WTC11 (cell line): ENCODE measurements at regions not wholly inside any gene's neighbourhood (a gene's known extent, or its start where the extent isn't known, plus 50 kb on each side); places are given as distances from the start of the nearest gene placed in this dataset.
A peak's percentile ranks its signal among the peaks of the same experiment; 100 is the strongest.

ENCODE experiments used
- ATAC-seq: fragments of 200-7000 bp; cut with Tn5 transposase; 2 replicates; pipeline ENCODE4 v1.10.0; 2021; ENCODE audit warnings: mild to moderate bottlenecking, moderate library complexity
- CTCF ChIA-PET: fragments of 300-600 bp; sonication (Branson Sonifier 250); formaldehyde crosslinking; loops from one replicate; lab custom pipeline; 2021; ENCODE audit warnings: antibody characterized with exemption; lab: Charles Lee
- POLR2A ChIA-PET: fragments of 350-600 bp; sonication (Branson Sonifier 250); formaldehyde crosslinking; loops from one replicate; lab custom pipeline; 2021; ENCODE audit warnings: antibody characterized with exemption; lab: Charles Lee
- DNase-seq: peaks from one replicate; pipeline ENCODE4 v3.0.0; 2021; ENCODE audit warnings: low spot score
- H3K27ac Mint-ChIP-seq: 2 replicates; pipeline ENCODE4 v1.8.0; 2021; ENCODE audit warnings: mixed read lengths
- H3K27me3 Mint-ChIP-seq: 2 replicates; pipeline ENCODE4 v1.8.0; 2021; ENCODE audit warnings: low read depth, mild to moderate bottlenecking, moderate library complexity, mixed read lengths
- H3K36me3 Mint-ChIP-seq: 2 replicates; pipeline ENCODE4 v1.8.0; 2021; ENCODE audit warnings: mixed read lengths
- H3K4me1 Mint-ChIP-seq: 2 replicates; pipeline ENCODE4 v1.8.0; 2022; ENCODE audit warnings: mixed read lengths
- H3K4me3 Mint-ChIP-seq: 2 replicates; pipeline ENCODE4 v1.8.0; 2021; ENCODE audit warnings: mild to moderate bottlenecking, moderate library complexity, mixed read lengths
- H3K9me3 Mint-ChIP-seq: 2 replicates; pipeline ENCODE4 v1.8.0; 2021; ENCODE audit warnings: mixed read lengths
- AR ChIP-seq: fragments of 250-450 bp; sonication (Bioruptor Pico); IDR thresholded peaks from 2 replicates; pipeline ENCODE4 v1.9.0; 2021; ENCODE audit warnings: mild to moderate bottlenecking
- ATF1 ChIP-seq: sonication (generic); formaldehyde crosslinking; IDR thresholded peaks from 2 replicates; pipeline ENCODE4 v1.8.1; 2023; ENCODE audit warnings: mild to moderate bottlenecking, moderate library complexity, missing genetic modification reagents
- CDX4 ChIP-seq: fragments of 250-450 bp; sonication (Bioruptor Pico); IDR thresholded peaks from 2 replicates; pipeline ENCODE4 v1.9.0; 2021; ENCODE audit warnings: moderate library complexity, mild to moderate bottlenecking, inconsistent platforms, borderline replicate concordance
- ETV6 ChIP-seq: sonication (generic); formaldehyde crosslinking; IDR thresholded peaks from 2 replicates; pipeline ENCODE4 v1.8.1; 2022; ENCODE audit warnings: mild to moderate bottlenecking, missing genetic modification reagents
- GRHL2 ChIP-seq: fragments of 250-450 bp; sonication (Bioruptor Pico); IDR thresholded peaks from 2 replicates; pipeline ENCODE4 v1.8.0; 2022; ENCODE audit warnings: mild to moderate bottlenecking, moderate library complexity; ENCODE audit not compliant: insufficient replicate concordance, severe bottlenecking
- GTF2I ChIP-seq: fragments of 250-450 bp; sonication (Bioruptor Pico); conservative IDR thresholded peaks from 2 replicates; pipeline ENCODE4 v1.4.0; 2021; ENCODE audit warnings: mild to moderate bottlenecking
- IRF2 ChIP-seq: sonication (generic); formaldehyde crosslinking; IDR thresholded peaks from 2 replicates; pipeline ENCODE4 v1.8.0; 2022; ENCODE audit warnings: low read depth, missing genetic modification reagents, borderline replicate concordance
- MAX ChIP-seq: sonication (generic); formaldehyde crosslinking; IDR thresholded peaks from 2 replicates; pipeline ENCODE4 v1.8.0; 2022; ENCODE audit warnings: mild to moderate bottlenecking, missing genetic modification reagents
- NFATC4 ChIP-seq: fragments of 250-450 bp; sonication (Bioruptor Pico); IDR thresholded peaks from 2 replicates; pipeline ENCODE4 v1.9.0; 2021; ENCODE audit warnings: mild to moderate bottlenecking
- PREB ChIP-seq: sonication (generic); formaldehyde crosslinking; IDR thresholded peaks from 2 replicates; pipeline ENCODE4 v1.8.1; 2022; ENCODE audit warnings: mild to moderate bottlenecking, missing genetic modification reagents, moderate library complexity, borderline replicate concordance
- SMAD3 ChIP-seq: sonication (generic); formaldehyde crosslinking; IDR thresholded peaks from 2 replicates; pipeline ENCODE4 v1.8.0; 2022; ENCODE audit warnings: missing genetic modification reagents, mild to moderate bottlenecking, borderline replicate concordance
- SMAD4 ChIP-seq: sonication (generic); formaldehyde crosslinking; IDR thresholded peaks from 2 replicates; pipeline ENCODE4 v1.8.0; 2022; ENCODE audit warnings: mild to moderate bottlenecking, missing genetic modification reagents
- SP1 ChIP-seq: sonication (generic); formaldehyde crosslinking; conservative IDR thresholded peaks from 2 replicates; pipeline ENCODE4 v1.8.1; 2022; ENCODE audit warnings: missing genetic modification reagents
- ZMAT4 ChIP-seq: fragments of 250-450 bp; sonication (Bioruptor Pico); IDR thresholded peaks from 2 replicates; pipeline ENCODE4 v1.9.0; 2021; ENCODE audit warnings: mild to moderate bottlenecking
- ZNF138 ChIP-seq: sonication (generic); formaldehyde crosslinking; conservative IDR thresholded peaks from 2 replicates; pipeline ENCODE4 v1.8.1; 2022; ENCODE audit warnings: mild to moderate bottlenecking, moderate library complexity, missing genetic modification reagents
- ZNF416 ChIP-seq: fragments of 250-450 bp; sonication (Bioruptor Pico); IDR thresholded peaks from 2 replicates; pipeline ENCODE4 v1.9.0; 2021; ENCODE audit warnings: mild to moderate bottlenecking, inconsistent platforms
- ZNF532 ChIP-seq: fragments of 250-450 bp; sonication (Bioruptor Pico); IDR thresholded peaks from 2 replicates; pipeline ENCODE4 v1.9.0; 2021; ENCODE audit warnings: mild to moderate bottlenecking, borderline replicate concordance

GRCh38 chr10:8233832-8234259 lies 179.4 kb downstream of the GATA3 start:
- Mint-ChIP-seq H3K4me1 (no peaks in the 10 kb centered on the region), H3K9me3 (no peaks in the 10 kb centered on the region), H3K27me3 (no peaks in the 10 kb centered on the region; the same call in 1 of the 2 replicates), H3K27ac (no peak overlapping the region), H3K4me3 (no peak overlapping the region), H3K36me3 (no peaks in the 10 kb centered on the region)
- CTCF ChIA-PET = no interaction called here
- DNase-seq (no peak), ATAC-seq (no peak)
- POLR2A ChIA-PET = no interaction called here
- TF ChIP-seq PREB (CRISPR knock-in tag) = no peak
- TF ChIP-seq CDX4 = no peak
- no peak for TF ChIP-seq ZNF532 (CRISPR knock-in tag)
- TF ChIP-seq AR = no peak
- TF ChIP-seq ZNF416 (CRISPR knock-in tag) = no peak
- TF ChIP-seq SMAD3 (CRISPR knock-in tag) = no peak
- no peak for TF ChIP-seq GTF2I (CRISPR knock-in tag)

GRCh38 chr10:8235253-8236027 lies 181.0 kb downstream of the GATA3 start:
- Mint-ChIP-seq H3K4me1 (no peaks in the 10 kb centered on the region), H3K36me3 (no peaks in the 10 kb centered on the region), H3K27me3 (no peaks in the 10 kb centered on the region; the same call in 1 of the 2 replicates), H3K4me3 (no peak overlapping the region), H3K9me3 (no peaks in the 10 kb centered on the region), H3K27ac (no peak overlapping the region)
- peak; percentile 32 for DNase-seq
- ChIA-PET CTCF (interaction anchor here (0.6 to 0.7 kb wide), 2 partner anchors 67 to 387 kb away, joined by 3 read pairs; no protein-coding TSS in a partner anchor), POLR2A (no interaction called here)
- peak; percentile 87 for ATAC-seq
- no peak for TF ChIP-seq ZMAT4 (CRISPR knock-in tag)
- no peak for TF ChIP-seq ETV6 (CRISPR knock-in tag)
- TF ChIP-seq ZNF138 = no peak
- TF ChIP-seq IRF2 (CRISPR knock-in tag) = no peak
- no peak for TF ChIP-seq ZNF532 (CRISPR knock-in tag)
- no peak for TF ChIP-seq MAX (CRISPR knock-in tag)
- TF ChIP-seq SP1 (CRISPR knock-in tag) = no peak
- no peak for TF ChIP-seq SMAD4 (CRISPR knock-in tag)
- TF ChIP-seq NFATC4 (CRISPR knock-in tag) = no peak
- TF ChIP-seq GRHL2 (CRISPR knock-in tag) = no peak
- TF ChIP-seq ATF1 = no peak
